Inflammatory macrophage (primary cell): ENCODE measurements at regions not wholly inside any gene's neighbourhood (a gene's known extent, or its start where the extent isn't known, plus 50 kb on each side); places are given as distances from the start of the nearest gene placed in this dataset.
"Not testable (repeated sequence)": the region's sequence is repeated elsewhere in the genome, so short reads cannot be mapped to it uniquely, and the experiment has no call there.

ENCODE experiments used
- DNase-seq, 2 donors: peaks; one replicate each; pipeline ENCODE4 v3.0.0-alpha.2; 2020 to 2022

DNA sequence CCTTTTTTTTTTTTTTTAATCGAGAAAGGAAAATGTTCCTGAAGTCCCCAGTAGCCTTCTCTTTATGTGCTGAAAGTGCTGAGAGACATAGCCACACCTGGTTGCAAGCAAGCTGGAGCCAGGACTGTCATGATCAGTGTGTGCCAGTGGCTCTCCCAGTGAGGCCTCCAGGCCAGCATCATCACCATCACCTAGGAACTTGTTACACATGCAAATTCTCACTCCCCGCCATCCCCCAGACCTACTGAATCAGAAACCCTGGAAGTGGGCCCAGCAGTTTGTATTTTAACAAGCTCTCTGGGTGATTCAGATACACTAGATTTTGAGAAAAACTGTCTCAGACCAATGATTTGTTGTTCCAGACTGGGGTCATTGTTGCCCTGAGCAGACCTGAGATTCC lies 181.9 kb upstream of the GLRA1 start:
- no peak for DNase-seq

DNA sequence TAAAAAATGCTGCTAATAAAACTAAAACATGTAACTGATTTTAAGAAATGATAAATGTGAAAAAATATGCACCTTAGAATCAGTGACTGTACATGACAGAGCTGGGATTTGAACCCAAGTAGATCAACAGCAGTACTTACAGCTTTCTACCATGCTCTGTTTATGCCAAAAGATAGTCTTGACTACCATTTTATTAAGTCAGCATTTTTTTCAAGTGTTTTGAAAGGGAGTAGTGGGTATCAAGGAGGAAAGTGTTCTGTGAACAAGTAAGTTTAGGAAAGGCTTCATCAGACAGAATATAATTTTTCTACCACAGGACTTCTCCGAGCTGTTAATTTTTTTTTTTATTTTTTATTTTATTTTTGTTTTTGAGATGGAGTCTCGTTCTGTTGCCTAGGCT lies 180.4 kb upstream of the GLRA1 start:
- DNase-seq, result no peak

GRCh38 chr5:152104211-152104610 lies 179.6 kb upstream of the GLRA1 start:
- no peak for DNase-seq

GRCh38 chr5:152102908-152103307 lies 178.3 kb upstream of the GLRA1 start:
- not testable (repeated sequence) for DNase-seq

GRCh38 chr5:152102057-152102456 lies 177.4 kb upstream of the GLRA1 start:
- no peak for DNase-seq

- DNase-seq, result no peak
These were observed 175.8 kb upstream of the GLRA1 start for GRCh38 chr5:152100462-152100861.

DNA sequence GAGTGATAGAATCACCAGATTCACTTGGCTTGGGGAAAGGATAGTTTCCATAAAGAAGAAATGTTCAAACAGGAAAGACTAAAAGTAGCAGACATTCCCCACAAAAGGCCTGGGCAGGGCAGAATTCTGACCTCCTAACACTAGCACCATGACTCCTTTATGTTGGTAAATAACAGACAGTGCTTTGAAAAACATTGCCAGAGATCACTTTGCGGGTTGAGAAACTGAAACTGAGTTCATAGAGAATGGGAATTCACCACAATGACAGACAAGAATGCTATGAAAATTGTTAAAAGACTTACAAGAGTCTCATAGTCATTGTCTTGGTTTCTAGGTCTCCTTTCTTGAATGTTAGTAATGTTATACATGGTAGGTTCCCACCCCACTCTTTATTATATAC lies 172.5 kb upstream of the GLRA1 start:
- DNase-seq, result no peak

- DNase-seq, result no peak
These were observed 170.1 kb upstream of the GLRA1 start for GRCh38 chr5:152094716-152095115.

GRCh38 chr5:152094060-152094459 lies 169.4 kb upstream of the GLRA1 start:
- DNase-seq, result no peak

DNA sequence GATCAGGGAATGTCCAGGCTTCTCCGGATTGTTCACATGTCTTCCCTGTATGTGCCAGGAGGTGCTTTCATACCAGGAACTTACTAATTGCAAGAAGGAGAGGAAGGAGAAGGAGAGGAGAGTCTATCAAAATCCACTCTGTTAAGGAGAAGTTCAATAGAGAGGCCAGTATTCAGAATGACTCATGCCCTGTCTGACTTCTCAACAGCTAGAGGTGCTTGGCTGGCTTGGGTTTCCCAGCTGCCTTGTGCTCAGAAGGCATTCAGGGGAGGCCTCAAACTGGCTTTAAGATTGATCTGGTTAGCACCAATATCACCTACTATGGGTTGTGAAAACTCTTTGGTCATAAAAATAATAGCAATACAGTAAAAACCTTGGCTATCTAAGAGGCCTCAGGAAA lies 167.9 kb upstream of the GLRA1 start:
- DNase-seq, result no peak

DNA sequence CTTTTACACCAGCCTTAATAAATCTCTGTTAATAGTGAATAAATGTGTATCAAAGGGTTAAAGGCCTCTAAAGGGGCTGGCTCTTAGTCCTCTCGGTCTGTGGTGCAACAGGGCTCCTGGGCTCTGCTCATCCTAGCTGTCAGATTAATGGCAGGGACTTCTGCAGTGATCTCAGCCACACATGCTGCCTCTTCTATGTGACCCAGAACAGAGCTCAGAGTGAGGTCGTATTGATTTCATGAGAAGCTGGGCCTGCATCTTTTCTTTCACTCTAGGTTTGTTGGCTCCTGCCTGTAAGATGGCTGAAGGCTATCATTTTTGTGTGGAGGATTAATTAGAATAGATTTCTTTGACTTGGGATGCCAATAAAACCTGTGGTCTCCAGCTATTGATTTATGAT lies 165.0 kb upstream of the GLRA1 start:
- DNase-seq, result no peak

DNA sequence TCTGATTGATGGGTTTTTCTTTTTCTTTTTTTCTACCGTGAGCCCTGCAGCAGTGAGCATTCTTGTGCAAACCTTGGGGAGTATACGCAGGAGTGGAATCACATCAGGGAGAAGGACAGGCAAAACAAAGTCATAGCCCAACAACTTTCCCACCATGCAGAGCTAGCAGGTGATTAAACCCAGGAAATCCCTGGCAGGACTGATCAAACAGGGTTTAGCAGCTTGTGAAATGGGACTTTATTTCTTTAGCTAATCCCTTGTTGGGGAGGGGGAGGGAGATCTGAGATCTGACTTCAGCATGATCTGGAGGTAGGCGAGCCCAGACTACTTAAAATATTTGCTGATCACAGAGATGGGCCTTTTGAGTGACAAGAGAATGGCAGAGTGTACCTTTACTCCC lies 162.0 kb upstream of the GLRA1 start:
- DNase-seq, result no peak

- no peak for DNase-seq
These were observed 159.8 kb upstream of the GLRA1 start for GRCh38 chr5:152084476-152084875.

GRCh38 chr5:152083231-152083630 lies 158.6 kb upstream of the GLRA1 start:
- DNase-seq, result no peak

DNA sequence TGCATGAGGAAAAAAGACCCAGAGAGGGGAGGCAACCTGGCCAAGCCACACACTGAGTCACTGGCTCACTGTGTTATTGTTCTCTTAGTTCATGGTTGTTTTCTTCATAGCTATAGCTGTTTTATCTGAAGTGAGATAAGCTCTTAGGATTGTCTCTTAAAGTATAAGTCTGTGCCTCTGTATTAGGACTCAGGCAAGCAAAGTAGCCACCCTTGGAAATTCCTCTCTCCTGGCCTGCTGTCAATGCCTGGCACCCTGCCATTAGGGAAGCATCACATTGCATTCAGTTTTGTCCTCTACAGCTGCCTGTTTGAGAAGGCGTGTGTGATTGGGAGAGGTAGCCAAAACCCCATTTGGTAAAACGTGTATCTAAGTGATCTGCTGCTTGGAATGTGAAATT lies 147.4 kb upstream of the GLRA1 start:
- no peak for DNase-seq

- no peak for DNase-seq
These were observed 145.9 kb upstream of the GLRA1 start for GRCh38 chr5:152070591-152070990.

DNA sequence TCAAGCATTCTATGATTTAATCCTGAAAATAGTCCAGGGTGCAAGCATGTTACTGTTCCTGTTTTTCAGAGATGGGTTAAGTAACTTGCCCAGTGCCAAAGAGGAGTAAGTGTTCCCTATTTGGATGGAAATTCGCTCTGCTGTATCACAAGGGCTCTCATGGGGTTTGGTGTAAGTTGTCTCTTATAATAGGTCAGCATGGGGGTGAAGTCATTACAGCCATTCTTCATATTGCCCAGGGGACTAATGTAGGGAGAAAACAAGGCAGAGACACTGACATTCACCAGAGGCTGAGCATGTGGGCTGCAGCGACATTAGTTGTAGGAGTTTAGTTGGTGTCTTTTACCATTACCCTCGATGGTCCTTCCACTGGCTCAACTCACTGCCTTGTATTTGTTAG lies 142.1 kb upstream of the GLRA1 start:
- no peak for DNase-seq

DNA sequence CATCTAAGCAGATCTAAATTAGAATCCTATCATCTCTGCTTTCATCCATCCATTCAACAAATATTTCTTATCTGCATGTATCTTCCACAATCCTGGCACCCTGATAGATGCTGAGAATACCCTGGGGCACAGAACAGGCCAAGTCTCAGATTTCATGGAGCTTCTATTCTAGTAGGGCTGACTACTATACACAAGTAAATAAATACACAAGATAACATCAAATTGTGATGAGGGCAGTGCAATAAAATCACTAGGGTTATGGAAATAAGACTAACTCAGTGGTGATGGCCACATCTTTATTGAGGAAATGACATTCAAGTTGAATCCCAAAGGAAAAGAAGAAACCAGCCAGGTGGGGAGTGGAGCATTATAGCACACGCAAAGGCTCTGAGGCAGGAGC lies 138.4 kb upstream of the GLRA1 start:
- no peak for DNase-seq

DNA sequence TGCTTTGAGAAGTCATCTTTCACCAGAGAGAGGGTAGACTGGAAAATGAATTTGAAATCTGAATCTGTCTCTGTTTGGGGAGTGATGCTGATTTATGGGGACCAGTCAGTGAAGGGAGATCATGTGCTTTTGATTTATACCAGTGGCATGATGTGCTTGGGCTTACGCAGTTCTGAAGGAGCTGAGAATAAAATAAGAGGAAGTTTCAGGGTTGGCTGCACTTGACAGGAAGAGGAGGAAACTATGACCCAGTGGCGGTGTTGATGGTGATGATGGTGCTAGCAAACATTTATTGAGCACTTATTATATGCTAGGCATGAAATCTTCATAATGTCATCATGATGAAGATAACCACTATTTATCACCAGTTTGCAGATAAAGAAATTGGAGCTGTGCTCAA lies 136.4 kb upstream of the GLRA1 start:
- DNase-seq, result no peak

- no peak for DNase-seq
These were observed 133.6 kb upstream of the GLRA1 start for GRCh38 chr5:152058267-152058666.

DNA sequence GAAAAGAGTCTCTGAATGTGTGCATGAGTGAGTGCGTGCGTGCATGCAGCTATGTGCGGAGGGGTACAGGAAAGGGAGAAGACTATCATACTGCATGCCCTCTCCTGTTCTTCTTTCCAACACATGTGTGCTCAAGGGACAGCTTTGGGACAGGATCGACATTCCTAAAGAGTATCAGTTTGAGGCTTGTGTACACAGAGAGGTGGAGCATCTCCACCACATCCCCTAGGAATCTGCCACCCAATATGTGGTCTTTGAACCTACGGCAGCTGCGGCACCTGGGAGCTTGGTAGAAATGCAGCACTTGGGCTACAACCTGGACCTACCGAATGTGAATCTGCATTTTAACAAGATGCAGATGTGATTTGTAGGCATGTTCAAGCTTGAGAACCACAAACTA lies 132.3 kb upstream of the GLRA1 start:
- DNase-seq, result no peak

DNA sequence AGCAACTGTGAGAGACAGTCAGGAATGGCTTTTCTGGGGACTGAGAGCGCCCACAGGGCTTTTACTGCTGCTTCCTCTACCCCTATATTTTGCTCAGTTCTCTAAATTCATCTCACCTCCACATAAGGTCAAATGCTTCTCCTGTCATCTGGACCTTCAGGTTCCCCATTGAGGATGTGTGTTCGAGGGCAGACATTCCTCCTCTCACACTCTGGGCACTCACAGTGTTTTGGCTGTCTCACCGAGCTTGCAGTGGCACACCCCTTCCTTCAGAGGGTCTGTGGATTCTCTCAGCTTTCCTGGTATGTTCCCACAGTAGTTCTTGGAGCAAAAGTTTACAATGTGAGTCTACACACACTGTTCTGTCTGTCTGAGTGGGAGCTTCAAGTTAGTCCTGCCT lies 127.8 kb upstream of the GLRA1 start:
- no peak for DNase-seq

DNA sequence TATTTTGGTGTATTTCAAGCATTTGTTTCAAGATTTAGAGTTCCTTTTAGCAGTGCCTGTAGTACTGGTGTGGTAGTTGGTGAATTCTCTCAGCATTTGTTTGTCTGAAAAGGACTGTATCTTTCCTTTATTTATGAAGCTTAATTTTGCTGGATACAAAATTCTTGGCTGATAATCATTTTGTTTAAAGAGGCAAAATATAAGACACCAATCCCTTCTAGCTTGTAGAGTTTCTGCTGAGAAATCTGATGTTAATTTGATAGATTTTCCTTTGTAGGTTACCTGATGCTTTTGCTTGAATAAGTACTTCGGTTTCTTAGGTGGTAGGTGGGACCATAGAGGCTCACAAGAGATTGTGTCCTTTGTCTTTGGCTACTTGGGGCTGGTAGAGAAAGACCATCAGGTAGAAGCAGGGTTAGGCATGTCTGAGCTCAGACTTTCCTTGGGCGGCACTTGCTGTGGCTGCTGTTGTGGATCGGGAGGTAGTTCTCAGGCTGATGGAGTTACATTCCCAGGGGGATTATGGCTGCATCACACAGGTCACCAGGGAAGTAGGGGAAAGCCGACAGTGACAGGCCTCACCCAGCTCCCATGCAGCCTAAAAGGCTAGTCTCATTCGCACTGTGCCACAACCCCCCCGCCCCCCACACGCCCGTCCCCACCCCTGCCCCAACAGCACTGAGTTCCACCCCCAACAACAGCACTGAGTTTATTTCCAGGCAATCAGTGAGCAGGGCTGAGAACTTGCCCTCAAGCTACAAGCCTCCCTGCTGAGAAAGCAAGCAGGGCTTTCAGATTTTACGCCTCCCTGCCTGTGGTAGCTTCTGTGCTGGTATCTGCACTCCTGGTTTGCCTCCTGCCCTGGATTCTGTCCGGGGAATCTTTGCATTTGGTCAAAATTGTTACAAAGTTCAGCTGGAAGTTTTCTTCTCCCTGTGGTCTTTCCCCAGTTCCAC lies 127.1 kb upstream of the GLRA1 start:
- no peak for DNase-seq

- no peak for DNase-seq
These were observed 121.7 kb upstream of the GLRA1 start for GRCh38 chr5:152046361-152046760.

GRCh38 chr5:152038856-152039255 lies 114.2 kb upstream of the GLRA1 start:
- DNase-seq, result not testable (repeated sequence)
